K562 (cell line): ENCODE measurements at regions not wholly inside any gene's neighbourhood (a gene's known extent, or its start where the extent isn't known, plus 50 kb on each side); places are given as distances from the start of the nearest gene placed in this dataset.

Experiments used
- ATAC-seq: fragments of 200-7000 bp; cut with Tn5 transposase; 3 replicates; pipeline ENCODE4 v1.9.1; 2020; ENCODE audit warnings: moderate library complexity
- BruUV-seq: library from RNA; stranded (reverse); fragments of 400-500 nt; replicated peaks from 2 replicates; lab custom pipeline; 2021; lab: Mats Ljungman, UMichigan
- CTCF ChIA-PET: fragments of 300-600 bp; formaldehyde crosslinking; extraction: SDS; loops from one replicate; lab custom pipeline; 2021; ENCODE audit warnings: low intra/inter-chr PET ratio; lab: Yijun Ruan, JAX
- POLR2A ChIA-PET: fragments of 300-600, 350-650 bp; sonication (Branson Sonifier 250); formaldehyde crosslinking; extraction: SDS; loops from one replicate; lab custom pipeline; 2021; ENCODE audit warnings: antibody characterized with exemption, inconsistent platforms; lab: Yijun Ruan, JAX
- DNase-seq, 4 experiments: peaks; one replicate each; pipeline versions ENCODE4 v3.0.0 to v3.0.0-alpha.2; 2011 to 2018; ENCODE audit warnings: low spot score in 3 of 4, mixed read lengths in 3 of 4; ENCODE audit errors: extremely low read depth in 1 of 4
- FAIRE-seq: peaks from 2 replicates; lab custom pipeline; 2011; peaks lifted over from hg19 to GRCh38; lab: Jason Lieb, UNC
- H2AFZ ChIP-seq: 2 replicates; pipeline ENCODE4 v1.6.0; 2011; ENCODE audit warnings: low read depth, low read length, control low read depth, inconsistent platforms
- H3K27ac ChIP-seq: fragments of 200-600 bp; 3 replicates; pipeline ENCODE4 v1.8.0; 2011; ENCODE audit warnings: low read depth, mild to moderate bottlenecking, control low read depth, inconsistent platforms, low read length, moderate library complexity, mixed read lengths; ENCODE audit errors: extremely low read depth
- H3K27me3 ChIP-seq, 2 experiments: fragments of 300-600 bp in 1 of 2; 2 replicates in 1 of 2; 3 replicates in 1 of 2; pipeline versions ENCODE4 v1.6.0 to v1.8.0; 2011; ENCODE audit warnings: inconsistent platforms in 2 of 2, low read length in 2 of 2, mild to moderate bottlenecking in 1 of 2, mixed read lengths in 1 of 2, moderate library complexity in 1 of 2; ENCODE audit not compliant: control insufficient read depth in 2 of 2, insufficient read depth in 2 of 2
- H3K36me3 ChIP-seq: fragments of 300-600 bp; 3 replicates; pipeline ENCODE4 v1.8.0; 2011; ENCODE audit warnings: mild to moderate bottlenecking, low read length, inconsistent platforms; ENCODE audit not compliant: control insufficient read depth, insufficient read depth
- H3K4me1 ChIP-seq, 2 experiments: fragments of 200-600 bp in 1 of 2; replicated peaks in 1 of 2; 2 replicates in 1 of 2; 3 replicates in 1 of 2; pipeline versions ENCODE4 v1.5.1 to v1.8.0; 2011; ENCODE audit warnings: inconsistent platforms in 2 of 2, low read length in 2 of 2, mild to moderate bottlenecking in 1 of 2, mixed read lengths in 1 of 2, moderate library complexity in 1 of 2; ENCODE audit not compliant: control insufficient read depth in 2 of 2, insufficient read depth in 2 of 2
- H3K4me2 ChIP-seq: 2 replicates; pipeline ENCODE4 v1.6.1; 2011; ENCODE audit warnings: low read length, control low read depth, inconsistent platforms, mixed read lengths; ENCODE audit not compliant: insufficient read depth
- H3K4me3 ChIP-seq: fragments of 200-600 bp; sonication (generic), shearing (Covaris generic); 2 replicates; pipeline ENCODE4 v1.5.1; 2016; ENCODE audit warnings: control low read depth, inconsistent platforms
- H3K79me2 ChIP-seq: fragments of 200-600 bp; 3 replicates; pipeline ENCODE4 v1.8.0; 2011; ENCODE audit warnings: low read length, inconsistent platforms; ENCODE audit not compliant: control insufficient read depth, insufficient read depth
- H3K9ac ChIP-seq, 2 experiments: 2 replicates each; pipeline versions ENCODE4 v1.6.0 to v1.6.1; 2011; ENCODE audit warnings: low read depth in 2 of 2, low read length in 2 of 2, control low read depth in 1 of 2, inconsistent platforms in 1 of 2, mild to moderate bottlenecking in 1 of 2, mixed read lengths in 1 of 2; ENCODE audit not compliant: insufficient read depth in 1 of 2
- H3K9me1 ChIP-seq: one replicate; pipeline ENCODE4 v1.6.0; 2011; ENCODE audit warnings: inconsistent platforms, mild to moderate bottlenecking, low read length, moderate library complexity; ENCODE audit not compliant: control insufficient read depth, insufficient read depth
- H3K9me3 ChIP-seq: replicated peaks from 2 replicates; pipeline ENCODE4 v1.5.1; 2011; ENCODE audit warnings: low read depth, low read length, inconsistent platforms; ENCODE audit not compliant: control insufficient read depth, insufficient read depth
- H4K20me1 ChIP-seq: replicated peaks from 2 replicates; pipeline ENCODE4 v1.6.1; 2011; ENCODE audit warnings: low read length, inconsistent platforms, mixed read lengths; ENCODE audit not compliant: control insufficient read depth, insufficient read depth
- BHLHE40 ChIP-seq: IDR thresholded peaks from 2 replicates; pipeline ENCODE4 v1.6.1; 2011; ENCODE audit warnings: low read length, improper control_type of control experiment
- KAT7 ChIP-seq: sonication (generic); formaldehyde crosslinking; IDR thresholded peaks from 2 replicates; pipeline ENCODE4 v1.8.0; 2022; ENCODE audit warnings: missing genetic modification reagents, mild to moderate bottlenecking, borderline replicate concordance
- MNT ChIP-seq, 2 experiments: fragments of 450-650 bp; conservative IDR thresholded peaks; 2 replicates each; pipeline ENCODE4 v1.6.1; 2017; ENCODE audit warnings: mild to moderate bottlenecking in 2 of 2, moderate library complexity in 2 of 2
- SIX5 ChIP-seq, 2 experiments: IDR thresholded peaks; 2 replicates each; pipeline ENCODE4 v1.6.1; 2011; ENCODE audit warnings: low read length in 2 of 2, borderline replicate concordance in 1 of 2, low read depth in 1 of 2, mild to moderate bottlenecking in 1 of 2, moderate library complexity in 1 of 2; ENCODE audit not compliant: insufficient read depth in 1 of 2
- SP1 ChIP-seq: sonication (generic); formaldehyde crosslinking; IDR thresholded peaks from 2 replicates; pipeline ENCODE4 v1.8.1; 2022; ENCODE audit warnings: mild to moderate bottlenecking, missing genetic modification reagents
- TCF7 ChIP-seq: sonication (generic); IDR thresholded peaks from 2 replicates; pipeline ENCODE4 v1.6.1; 2016; ENCODE audit warnings: antibody characterized with exemption, borderline replicate concordance
- YBX1 ChIP-seq: fragments of 450-650 bp; IDR thresholded peaks from 2 replicates; pipeline ENCODE4 v1.7.1; 2016; ENCODE audit warnings: mild to moderate bottlenecking
- ZKSCAN3 ChIP-seq: fragments of 250-450 bp; sonication (Bioruptor Pico); IDR thresholded peaks from 2 replicates; pipeline ENCODE4 v1.4.0; 2020
- ZNF143 ChIP-seq: sonication (generic); formaldehyde crosslinking; IDR thresholded peaks from 2 replicates; pipeline ENCODE4 v1.9.0; 2022; ENCODE audit warnings: mild to moderate bottlenecking, missing genetic modification reagents
- ZNF212 ChIP-seq: fragments of 450-650 bp; formaldehyde crosslinking; IDR thresholded peaks from 2 replicates; pipeline ENCODE4 v1.4.0; 2020; ENCODE audit warnings: mild to moderate bottlenecking
- ZNF253 ChIP-seq: fragments of 250-450 bp; sonication (Bioruptor Pico); conservative IDR thresholded peaks from 2 replicates; pipeline ENCODE4 v1.6.1; 2021; ENCODE audit warnings: mild to moderate bottlenecking
- ZNF316 ChIP-seq: fragments of 450-650 bp; IDR thresholded peaks from 2 replicates; pipeline ENCODE4 v1.6.1; 2016
- ZNF589 ChIP-seq: fragments of 200-800 bp; sonication (Bioruptor generic); IDR thresholded peaks from 2 replicates; pipeline ENCODE4 v1.6.1; 2016; ENCODE audit warnings: low read depth, missing genetic modification characterization, missing compliant biosample characterization
- WGBS: fragments of 100-300 bp; shearing (Covaris generic); methylation state at CpG from one replicate; pipeline ENCODE4 v1.1.6; 2016; ENCODE audit warnings: low coverage, mixed read lengths; ENCODE audit not compliant: insufficient coverage; ENCODE audit errors: missing lambda C conversion rate; 5-methylcytosine and 5-hydroxymethylcytosine counted together
- in situ Hi-C: fragments of 300-500 bp; cut with MboI; formaldehyde crosslinking; loops from 4 replicates; pipeline ENCODE4 v1.15.0; 2018; ENCODE audit warnings: inconsistent platforms, mixed read lengths
- intact Hi-C: fragments of 100-400 bp; cut with micrococcal nuclease; formaldehyde crosslinking; loops from 2 replicates; pipeline ENCODE4 v1.14.2; 2022
- TF ChIP-seq, protein P1 (sequence below): IDR thresholded peaks from 2 replicates; pipeline ENCODE4 v1.6.1; 2016; ENCODE audit warnings: missing genetic modification characterization, missing compliant biosample characterization
- TF ChIP-seq, protein P2 (sequence below): IDR thresholded peaks from 2 replicates; pipeline ENCODE4 v1.6.1; 2012; ENCODE audit warnings: low read depth, low read length, improper control_type of control experiment, borderline replicate concordance
- TF ChIP-seq, protein P3 (sequence below): fragments of 450-650 bp; conservative IDR thresholded peaks from 2 replicates; pipeline ENCODE4 v1.6.1; 2016; ENCODE audit warnings: missing genetic modification characterization, low read depth, mild to moderate bottlenecking, control low read depth, missing compliant biosample characterization

DNA sequence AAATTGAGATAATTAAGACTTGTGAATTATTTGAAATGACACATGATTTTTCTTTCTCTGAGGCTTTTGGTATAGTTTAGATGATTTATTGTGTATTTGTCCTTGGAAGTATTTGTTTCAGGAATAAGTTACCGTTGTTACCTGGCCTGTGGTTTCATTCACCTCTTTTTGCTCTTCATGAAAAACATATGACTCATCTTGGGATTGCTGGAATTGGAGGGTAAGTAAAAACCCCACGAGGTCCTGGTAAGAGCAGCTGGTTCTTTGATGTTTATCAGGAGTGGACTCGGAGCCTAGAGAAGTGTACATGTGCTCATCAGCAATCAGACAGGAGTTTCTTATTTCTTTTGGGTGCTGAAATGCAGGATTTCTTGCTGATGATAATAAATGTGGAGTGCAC is 275.3 kb downstream of the PSAT1 start:
- FAIRE-seq: no peak
- Histone ChIP-seq H3K79me2 (no peaks in the 10 kb centered on the region), H3K4me1 (no peaks in the 10 kb centered on the region), H3K27me3 (no peaks in the 10 kb centered on the region), H3K27ac (no peak overlapping the region), H3K36me3 (no peaks in the 10 kb centered on the region), H3K9me1 (no peaks in the 10 kb centered on the region), H3K9me3 (no peaks in the 10 kb centered on the region), H3K4me2 (no peak overlapping the region), H3K4me3 (no peak overlapping the region), H2AFZ (no peak overlapping the region), H4K20me1 (no peaks in the 10 kb centered on the region), H3K9ac (no peak overlapping the region)
- 0% methylated on average over 3 of the region's 3 CpGs for WGBS
- no peak for ATAC-seq
- intact Hi-C loops: no loop called here
- ChIA-PET POLR2A (no interaction called here), CTCF (no interaction called here)
- DNase-seq: no peak
- in situ Hi-C loops: no loop called here
- no TSS peak for BruUV-seq
- TF ChIP-seq, protein P1, sequence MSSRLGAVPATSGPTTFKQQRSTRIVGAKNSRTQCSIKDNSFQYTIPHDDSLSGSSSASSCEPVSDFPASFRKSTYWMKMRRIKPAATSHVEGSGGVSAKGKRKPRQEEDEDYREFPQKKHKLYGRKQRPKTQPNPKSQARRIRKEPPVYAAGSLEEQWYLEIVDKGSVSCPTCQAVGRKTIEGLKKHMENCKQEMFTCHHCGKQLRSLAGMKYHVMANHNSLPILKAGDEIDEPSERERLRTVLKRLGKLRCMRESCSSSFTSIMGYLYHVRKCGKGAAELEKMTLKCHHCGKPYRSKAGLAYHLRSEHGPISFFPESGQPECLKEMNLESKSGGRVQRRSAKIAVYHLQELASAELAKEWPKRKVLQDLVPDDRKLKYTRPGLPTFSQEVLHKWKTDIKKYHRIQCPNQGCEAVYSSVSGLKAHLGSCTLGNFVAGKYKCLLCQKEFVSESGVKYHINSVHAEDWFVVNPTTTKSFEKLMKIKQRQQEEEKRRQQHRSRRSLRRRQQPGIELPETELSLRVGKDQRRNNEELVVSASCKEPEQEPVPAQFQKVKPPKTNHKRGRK (tag): no peak
- TF ChIP-seq ZNF589 (CRISPR knock-in tag) (no peak), MNT (conservative IDR thresholded peaks at IDR 0.05) (no peak), KAT7 (CRISPR knock-in tag) (no peak), ZNF143 (no peak), SP1 (no peak), ZNF253 (no peak), TCF7 (no peak), YBX1 (no peak), BHLHE40 (no peak), ZNF316 (no peak), SIX5 (IDR thresholded peaks at IDR 0.05; ENCODE audit: borderline replicate concordance in 1 of 2, insufficient read depth in 1 of 2, low read depth in 1 of 2, low read length in 2 of 2) (no peak), ZNF212 (CRISPR knock-in tag) (no peak), ZKSCAN3 (CRISPR knock-in tag) (no peak)
- TF ChIP-seq, protein P2, sequence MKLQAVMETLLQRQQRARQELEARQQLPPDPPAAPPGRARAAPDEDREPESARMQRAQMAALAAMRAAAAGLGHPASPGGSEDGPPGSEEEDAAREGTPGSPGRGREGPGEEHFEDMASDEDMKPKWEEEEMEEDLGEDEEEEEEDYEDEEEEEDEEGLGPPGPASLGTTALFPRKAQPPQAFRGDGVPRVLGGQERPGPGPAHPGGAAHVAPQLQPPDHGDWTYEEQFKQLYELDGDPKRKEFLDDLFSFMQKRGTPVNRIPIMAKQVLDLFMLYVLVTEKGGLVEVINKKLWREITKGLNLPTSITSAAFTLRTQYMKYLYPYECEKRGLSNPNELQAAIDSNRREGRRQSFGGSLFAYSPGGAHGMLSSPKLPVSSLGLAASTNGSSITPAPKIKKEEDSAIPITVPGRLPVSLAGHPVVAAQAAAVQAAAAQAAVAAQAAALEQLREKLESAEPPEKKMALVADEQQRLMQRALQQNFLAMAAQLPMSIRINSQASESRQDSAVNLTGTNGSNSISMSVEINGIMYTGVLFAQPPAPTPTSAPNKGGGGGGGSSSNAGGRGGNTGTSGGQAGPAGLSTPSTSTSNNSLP: no peak
- TF ChIP-seq, protein P3, sequence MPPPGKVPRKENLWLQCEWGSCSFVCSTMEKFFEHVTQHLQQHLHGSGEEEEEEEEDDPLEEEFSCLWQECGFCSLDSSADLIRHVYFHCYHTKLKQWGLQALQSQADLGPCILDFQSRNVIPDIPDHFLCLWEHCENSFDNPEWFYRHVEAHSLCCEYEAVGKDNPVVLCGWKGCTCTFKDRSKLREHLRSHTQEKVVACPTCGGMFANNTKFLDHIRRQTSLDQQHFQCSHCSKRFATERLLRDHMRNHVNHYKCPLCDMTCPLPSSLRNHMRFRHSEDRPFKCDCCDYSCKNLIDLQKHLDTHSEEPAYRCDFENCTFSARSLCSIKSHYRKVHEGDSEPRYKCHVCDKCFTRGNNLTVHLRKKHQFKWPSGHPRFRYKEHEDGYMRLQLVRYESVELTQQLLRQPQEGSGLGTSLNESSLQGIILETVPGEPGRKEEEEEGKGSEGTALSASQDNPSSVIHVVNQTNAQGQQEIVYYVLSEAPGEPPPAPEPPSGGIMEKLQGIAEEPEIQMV (tag): no peak
